Fibroblast of pulmonary artery (primary cell): ENCODE measurements at regions not wholly inside any gene's neighbourhood (a gene's known extent, or its start where the extent isn't known, plus 50 kb on each side); places are given as distances from the start of the nearest gene placed in this dataset.
"Not testable (repeated sequence)": the region's sequence is repeated elsewhere in the genome, so short reads cannot be mapped to it uniquely, and the experiment has no call there.

Experiments used
- DNase-seq: peaks from one replicate; pipeline ENCODE4 v3.0.0-alpha.2; 2010; ENCODE audit warnings: low read depth
- H3K4me3 ChIP-seq: replicated peaks from 2 replicates; pipeline ENCODE4 v1.5.1; 2011; ENCODE audit warnings: low read depth, mild to moderate bottlenecking, control low read depth, low read length, moderate library complexity
- CTCF ChIP-seq: IDR thresholded peaks from 2 replicates; pipeline ENCODE4 v1.5.1; 2011; ENCODE audit warnings: mild to moderate bottlenecking, control low read depth, low read length, inconsistent platforms; ENCODE audit errors: missing control alignments

DNA sequence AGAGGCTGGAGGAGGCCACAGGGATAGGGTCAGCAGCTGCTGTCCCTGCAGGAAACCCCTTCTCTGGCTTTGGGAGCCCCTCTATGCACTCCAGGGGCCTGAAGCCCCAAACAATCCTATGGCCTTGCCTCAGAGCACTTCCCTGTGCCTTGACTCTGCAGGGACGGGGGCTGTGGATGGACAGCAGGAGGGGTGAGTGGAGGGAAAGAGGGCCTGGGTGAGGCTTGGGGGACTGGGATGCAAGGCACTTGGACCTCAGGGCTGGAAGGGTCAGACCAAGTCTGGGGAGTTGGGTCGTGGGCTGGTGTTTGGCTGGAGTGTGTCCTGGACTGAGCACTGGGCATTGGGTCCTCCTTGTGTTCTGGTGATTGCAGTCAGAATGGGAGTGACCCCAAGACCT, 769.8 kb downstream of the EPHA3 start:
- DNase-seq = no peak
- H3K4me3 ChIP-seq = no peak overlapping the region
- TF ChIP-seq CTCF = no peak

- no peak for TF ChIP-seq CTCF
- H3K4me3 ChIP-seq = no peak overlapping the region
- no peak for DNase-seq
Measured at GRCh38 chr3:89889386-89889785, 782.0 kb downstream of the EPHA3 start.

GRCh38 chr3:89908711-89909213, 801.3 kb downstream of the EPHA3 start:
- no peak for TF ChIP-seq CTCF
- no peak overlapping the region for H3K4me3 ChIP-seq
- no peak for DNase-seq

DNA sequence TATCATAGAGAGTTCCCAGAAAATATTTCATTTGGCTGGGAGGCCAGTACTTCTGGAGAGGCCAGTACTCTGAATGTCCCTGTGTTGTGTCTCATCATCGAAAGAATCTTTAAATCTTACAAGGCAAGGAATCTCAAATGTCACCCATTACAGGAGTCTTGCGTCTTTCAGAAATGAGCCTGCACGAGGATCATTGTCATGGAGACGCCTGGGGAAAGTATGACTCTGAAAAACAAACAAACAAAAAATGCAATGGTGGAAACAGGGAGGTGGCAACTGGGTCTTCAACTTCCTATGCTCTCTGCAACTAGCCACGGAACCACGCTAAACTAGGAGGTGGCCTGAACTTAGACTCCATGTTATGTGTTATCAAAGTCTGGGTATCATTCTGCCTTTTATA, 804.6 kb downstream of the EPHA3 start:
- no peak for TF ChIP-seq CTCF
- H3K4me3 ChIP-seq = no peak overlapping the region

DNA sequence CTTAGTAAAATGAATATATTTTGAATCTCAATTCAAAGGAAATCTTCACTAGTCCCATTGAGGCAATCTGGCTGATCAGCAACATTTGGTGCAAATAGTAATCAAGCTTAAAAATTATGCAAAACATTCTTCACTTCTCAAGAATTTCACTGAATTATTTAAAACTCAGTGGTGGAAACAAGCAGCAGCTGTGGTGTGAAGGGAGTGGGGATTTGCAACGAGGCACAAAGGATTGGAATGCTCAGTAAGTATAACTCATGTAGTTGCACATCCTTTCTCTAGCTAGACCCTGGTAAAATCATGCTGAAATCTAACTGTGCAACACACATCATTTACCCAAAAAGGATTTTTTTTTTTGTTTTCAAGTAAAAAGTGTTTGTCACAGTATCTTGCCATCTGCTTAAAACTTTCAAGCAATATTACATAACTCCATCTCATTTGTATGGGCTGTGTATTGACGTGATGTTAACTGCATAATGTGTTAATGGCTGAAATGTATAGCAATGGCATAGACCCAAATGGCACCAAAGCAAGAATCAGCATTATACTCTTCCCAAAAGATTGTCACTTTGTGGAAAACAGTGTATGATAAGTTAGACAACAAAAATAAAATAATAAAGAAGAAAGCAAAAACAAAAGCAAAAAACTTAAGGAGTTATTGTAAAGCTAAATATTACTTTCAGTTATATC, 816.6 kb downstream of the EPHA3 start:
- no peak for DNase-seq
- no peak for TF ChIP-seq CTCF
- H3K4me3 ChIP-seq = no peak overlapping the region

More for the DNA sequence above, 804.6 kb downstream of the EPHA3 start:
- DNase-seq = no peak

DNA sequence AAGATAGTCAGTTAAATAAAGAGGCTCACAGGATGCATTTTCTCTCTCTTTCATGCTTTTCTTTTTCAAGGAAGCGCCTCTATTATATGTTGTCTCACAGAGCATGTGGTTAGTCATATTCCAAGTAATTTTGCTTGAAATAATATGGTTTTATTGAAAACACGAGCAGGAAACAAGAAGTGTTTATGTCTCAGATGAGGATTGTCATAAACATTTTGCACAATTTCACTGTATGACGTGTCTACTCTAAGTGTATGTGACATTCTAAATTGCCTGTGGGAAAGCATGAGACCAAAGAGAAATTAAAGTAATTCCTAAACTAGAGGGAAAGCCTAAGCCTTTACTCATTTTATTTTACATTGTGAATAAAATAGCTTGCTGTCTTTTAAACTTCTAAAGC, 818.6 kb downstream of the EPHA3 start:
- DNase-seq = no peak
- no peak overlapping the region for H3K4me3 ChIP-seq
- no peak for TF ChIP-seq CTCF

GRCh38 chr3:89932882-89933281, 825.5 kb downstream of the EPHA3 start:
- H3K4me3 ChIP-seq = no peak overlapping the region
- TF ChIP-seq CTCF = no peak
- no peak for DNase-seq

DNA sequence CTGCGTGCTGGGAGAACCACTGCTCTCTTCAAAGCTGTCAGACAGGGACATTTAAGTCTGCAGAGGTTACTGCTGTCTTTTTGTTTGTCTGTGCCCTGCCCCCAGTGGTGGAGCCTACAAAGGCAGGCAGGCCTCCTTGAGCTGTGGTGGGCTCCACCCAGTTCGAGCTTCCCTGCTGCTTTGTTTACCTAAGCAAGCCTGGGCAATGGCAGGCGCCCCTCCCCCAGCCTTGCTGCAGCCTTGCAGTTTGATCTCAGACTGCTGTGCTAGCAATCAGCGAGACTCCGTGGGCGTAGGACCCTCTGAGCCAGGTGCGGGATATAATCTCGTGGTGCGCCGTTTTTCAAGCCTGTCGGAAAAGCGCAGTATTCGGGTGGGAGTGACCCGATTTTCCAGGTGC, 837.0 kb downstream of the EPHA3 start:
- H3K4me3 ChIP-seq, DNase-seq: not testable (repeated sequence)
